PC-9 (cell line): ENCODE measurements at regions not wholly inside any gene's neighbourhood (a gene's known extent, or its start where the extent isn't known, plus 50 kb on each side); places are given as distances from the start of the nearest gene placed in this dataset.

Source experiments
- BruUV-seq: library from RNA; stranded (reverse); fragments of 400-500 nt; replicated peaks from 2 replicates; lab custom pipeline; 2021; lab: Mats Ljungman, UMichigan
- CTCF ChIA-PET: fragments of 300-600 bp; sonication (Branson Sonifier 250); formaldehyde crosslinking; loops from one replicate; lab custom pipeline; 2022; ENCODE audit warnings: antibody characterized with exemption; lab: Charles Lee
- POLR2A ChIA-PET: fragments of 300-600 bp; sonication (Branson Sonifier 250); formaldehyde crosslinking; loops from one replicate; lab custom pipeline; 2022; ENCODE audit warnings: antibody characterized with exemption; ENCODE audit not compliant: unreplicated experiment; lab: Charles Lee
- DNase-seq, 2 experiments: peaks; one replicate each; pipeline versions ENCODE4 v3.0.0 to v3.0.0-alpha.2; 2015 to 2022; ENCODE audit warnings: mixed read lengths in 1 of 2
- H2AFZ ChIP-seq: fragments of 200-600 bp; sonication (generic); 2 replicates; pipeline ENCODE4 v1.8.1; 2017; ENCODE audit warnings: antibody characterized with exemption
- H3F3A ChIP-seq: fragments of 200-600 bp; sonication (generic); 2 replicates; pipeline ENCODE4 v1.8.1; 2017; ENCODE audit warnings: antibody characterized with exemption, mild to moderate bottlenecking, low read depth; ENCODE audit not compliant: insufficient read depth
- H3K27ac ChIP-seq: fragments of 200-600 bp; sonication (generic); 2 replicates; pipeline ENCODE4 v1.6.1; 2016; ENCODE audit warnings: mixed run types
- H3K27me3 ChIP-seq: fragments of 200-600 bp; sonication (generic); 2 replicates; pipeline ENCODE4 v1.6.1; 2016; ENCODE audit warnings: low read depth, mixed run types; ENCODE audit not compliant: insufficient read depth
- H3K36me3 ChIP-seq: fragments of 200-600 bp; sonication (generic); 2 replicates; pipeline ENCODE4 v1.6.1; 2016; ENCODE audit warnings: low read depth, mixed run types
- H3K4me1 ChIP-seq: fragments of 200-600 bp; sonication (generic); replicated peaks from 2 replicates; pipeline ENCODE4 v1.6.1; 2016; ENCODE audit warnings: mixed run types; ENCODE audit not compliant: insufficient read depth
- H3K4me2 ChIP-seq: fragments of 200-600 bp; sonication (generic); 2 replicates; pipeline ENCODE4 v1.6.1; 2017; ENCODE audit warnings: mixed run types
- H3K4me3 ChIP-seq: fragments of 200-600 bp; sonication (generic); 2 replicates; pipeline ENCODE4 v1.6.1; 2016; ENCODE audit warnings: mixed run types
- H3K79me2 ChIP-seq: fragments of 200-600 bp; sonication (generic); 2 replicates; pipeline ENCODE4 v1.6.1; 2017; ENCODE audit warnings: low read depth, mixed run types
- H3K9me2 ChIP-seq: fragments of 200-600 bp; sonication (generic); 2 replicates; pipeline ENCODE4 v1.8.1; 2017; ENCODE audit warnings: mild to moderate bottlenecking; ENCODE audit not compliant: insufficient read depth
- H3K9me3 ChIP-seq: fragments of 200-600 bp; sonication (generic); 2 replicates; pipeline ENCODE4 v1.8.1; 2016; ENCODE audit warnings: low read depth; ENCODE audit not compliant: insufficient read depth
- H4K20me1 ChIP-seq: fragments of 200-600 bp; sonication (generic); 2 replicates; pipeline ENCODE4 v1.8.1; 2017; ENCODE audit not compliant: insufficient read depth
- EZH2 ChIP-seq: fragments of 200-600 bp; sonication (generic); IDR thresholded peaks from 2 replicates; pipeline ENCODE4 v1.8.0; 2017; ENCODE audit warnings: antibody characterized with exemption, low read depth
- intact Hi-C: fragments of 100-400 bp; cut with micrococcal nuclease; formaldehyde crosslinking; loops from one replicate; pipeline ENCODE4 v1.10.0; 2022; ENCODE audit not compliant: unreplicated experiment
- TF ChIP-seq, protein P1 (sequence below): fragments of 200-600 bp; sonication (generic); conservative IDR thresholded peaks from 2 replicates; pipeline ENCODE4 v1.6.1; 2017; ENCODE audit warnings: mixed run types, antibody characterized with exemption, mild to moderate bottlenecking, moderate library complexity

GRCh38 chr2:22867973-22868372 is 517.0 kb upstream of the KLHL29 start:
- Histone ChIP-seq H3K4me1 (no peaks in the 10 kb centered on the region), H3K9me3 (no peaks in the 10 kb centered on the region), H3K79me2 (no peaks in the 10 kb centered on the region), H3K4me2 (no peak overlapping the region), H3F3A (no peaks in the 10 kb centered on the region), H2AFZ (no peak overlapping the region), H4K20me1 (no peaks in the 10 kb centered on the region; the same call in 1 of the 2 replicates), H3K36me3 (no peaks in the 10 kb centered on the region), H3K27me3 (no peaks in the 10 kb centered on the region), H3K4me3 (no peak overlapping the region), H3K9me2 (0 out of 2 replicates have a peak, but pooled peaks cover 4% of the 10 kb centered on the region), H3K27ac (no peak overlapping the region)
- ChIA-PET POLR2A (no interaction called here), CTCF (no interaction called here)
- TF ChIP-seq, protein P1, sequence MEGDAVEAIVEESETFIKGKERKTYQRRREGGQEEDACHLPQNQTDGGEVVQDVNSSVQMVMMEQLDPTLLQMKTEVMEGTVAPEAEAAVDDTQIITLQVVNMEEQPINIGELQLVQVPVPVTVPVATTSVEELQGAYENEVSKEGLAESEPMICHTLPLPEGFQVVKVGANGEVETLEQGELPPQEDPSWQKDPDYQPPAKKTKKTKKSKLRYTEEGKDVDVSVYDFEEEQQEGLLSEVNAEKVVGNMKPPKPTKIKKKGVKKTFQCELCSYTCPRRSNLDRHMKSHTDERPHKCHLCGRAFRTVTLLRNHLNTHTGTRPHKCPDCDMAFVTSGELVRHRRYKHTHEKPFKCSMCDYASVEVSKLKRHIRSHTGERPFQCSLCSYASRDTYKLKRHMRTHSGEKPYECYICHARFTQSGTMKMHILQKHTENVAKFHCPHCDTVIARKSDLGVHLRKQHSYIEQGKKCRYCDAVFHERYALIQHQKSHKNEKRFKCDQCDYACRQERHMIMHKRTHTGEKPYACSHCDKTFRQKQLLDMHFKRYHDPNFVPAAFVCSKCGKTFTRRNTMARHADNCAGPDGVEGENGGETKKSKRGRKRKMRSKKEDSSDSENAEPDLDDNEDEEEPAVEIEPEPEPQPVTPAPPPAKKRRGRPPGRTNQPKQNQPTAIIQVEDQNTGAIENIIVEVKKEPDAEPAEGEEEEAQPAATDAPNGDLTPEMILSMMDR, result no peak
- no peak for TF ChIP-seq EZH2
- DNase-seq, result no peak
- intact Hi-C loops, result no loop called here
- no TSS peak for BruUV-seq

- POLR2A ChIA-PET, result no interaction called here
- Histone ChIP-seq H3K4me1 (no peaks in the 10 kb centered on the region), H3K27ac (no peak overlapping the region), H4K20me1 (no peaks in the 10 kb centered on the region), H3K9me3 (no peaks in the 10 kb centered on the region), H3F3A (no peaks in the 10 kb centered on the region), H2AFZ (no peak overlapping the region), H3K4me2 (no peak overlapping the region), H3K4me3 (no peak overlapping the region), H3K36me3 (no peaks in the 10 kb centered on the region), H3K9me2 (no peaks in the 10 kb centered on the region), H3K79me2 (no peaks in the 10 kb centered on the region), H3K27me3 (no peaks in the 10 kb centered on the region)
- DNase-seq, result no peak
- CTCF ChIA-PET, result no interaction called here
- intact Hi-C loops, result no loop called here
- no TSS peak for BruUV-seq
- TF ChIP-seq EZH2, result no peak
- TF ChIP-seq, protein P1, result no peak
Measured at GRCh38 chr2:22878121-22878520, 506.9 kb upstream of the KLHL29 start.

DNA sequence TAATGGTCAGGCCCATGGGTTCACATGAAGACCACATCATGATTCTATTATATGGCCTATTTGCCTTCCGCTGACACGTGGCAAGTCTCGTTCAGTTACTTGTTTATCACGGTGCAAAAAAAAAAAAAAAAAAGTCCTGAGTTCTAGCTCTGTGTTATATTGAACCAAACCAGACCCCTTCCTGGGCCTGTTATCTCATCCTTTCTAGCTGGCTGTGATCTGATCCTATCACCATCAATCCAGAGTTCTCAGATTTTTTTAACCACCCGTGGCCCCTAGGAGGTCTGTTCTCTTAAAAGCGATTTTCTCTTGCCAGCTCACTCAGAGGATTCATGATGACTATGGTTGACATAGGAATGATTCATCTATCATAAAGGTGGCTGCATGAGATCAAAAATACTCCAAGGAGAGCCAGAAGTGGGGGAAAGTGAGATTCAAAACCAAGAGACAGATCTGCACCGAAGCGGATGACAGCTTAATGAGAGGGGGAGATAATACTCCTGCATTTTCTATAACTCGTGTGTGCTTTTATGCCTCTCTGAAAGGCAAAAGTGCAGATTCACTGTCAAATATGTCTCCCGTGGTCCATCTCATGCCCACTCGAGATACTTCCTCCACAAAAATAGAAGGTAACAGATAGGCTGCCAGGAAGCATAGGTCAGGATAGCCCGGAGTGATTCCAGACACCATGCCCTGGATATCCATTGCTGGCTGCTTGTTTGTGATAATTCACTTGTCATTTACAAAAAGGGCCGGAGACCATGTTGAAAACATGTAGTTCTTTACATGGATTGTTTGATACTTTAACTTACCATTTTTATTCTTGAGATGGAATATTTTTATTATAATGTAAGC is 505.7 kb upstream of the KLHL29 start:
- no peak for TF ChIP-seq EZH2
- TF ChIP-seq, protein P1, result no peak
- Histone ChIP-seq H3K9me2 (no peaks in the 10 kb centered on the region), H3K36me3 (no peaks in the 10 kb centered on the region), H3K79me2 (no peaks in the 10 kb centered on the region), H4K20me1 (no peaks in the 10 kb centered on the region), H3K4me2 (no peak overlapping the region), H3K4me1 (no peaks in the 10 kb centered on the region), H3K9me3 (no peaks in the 10 kb centered on the region), H3K4me3 (no peak overlapping the region), H2AFZ (no peak overlapping the region), H3K27me3 (no peaks in the 10 kb centered on the region), H3F3A (no peaks in the 10 kb centered on the region), H3K27ac (no peak overlapping the region)
- no peak for DNase-seq
- ChIA-PET CTCF (no interaction called here), POLR2A (no interaction called here)
- intact Hi-C loops, result no loop called here
- no TSS peak for BruUV-seq
